ENCODE measurements at regions not wholly inside any gene's neighbourhood (a gene's known extent, or its start where the extent isn't known, plus 50 kb on each side); places are given as distances from the start of the nearest gene placed in this dataset.

GRCh38 chr2:139230881-139231280 is 450.7 kb upstream of the NXPH2 start:
- H3K4me3 ChIP-seq = no peak overlapping the region
- intact Hi-C loops (cut with DNase I) = no loop called here
- H3K36me3 ChIP-seq = no peaks in the 10 kb centered on the region
- no peak for DNase-seq
- no peaks in the 10 kb centered on the region for H3K4me1 ChIP-seq
- no peaks in the 10 kb centered on the region for H3K9me3 ChIP-seq
- H3K27ac ChIP-seq = no peak overlapping the region
- no peaks in the 10 kb centered on the region for H3K27me3 ChIP-seq
- no peak for TF ChIP-seq CTCF (IDR thresholded peaks at IDR 0.05)
- no peak for ATAC-seq

GRCh38 chr2:139228276-139228675 is 448.1 kb upstream of the NXPH2 start:
- DNase-seq (no peak), ATAC-seq (no peak)
- no peaks in the 10 kb centered on the region for H3K4me1 ChIP-seq
- H3K36me3 ChIP-seq = no peaks in the 10 kb centered on the region
- no peak overlapping the region for H3K27ac ChIP-seq
- no peak overlapping the region for H3K4me3 ChIP-seq
- intact Hi-C loops (cut with DNase I) = no loop called here
- no peak for TF ChIP-seq CTCF (IDR thresholded peaks at IDR 0.05)
- no peaks in the 10 kb centered on the region for H3K27me3 ChIP-seq
- no peaks in the 10 kb centered on the region for H3K9me3 ChIP-seq

- H3K4me3 ChIP-seq = no peak overlapping the region
- ATAC-seq (no peak), DNase-seq (no peak)
- no peaks in the 10 kb centered on the region for H3K27me3 ChIP-seq
- no peaks in the 10 kb centered on the region for H3K9me3 ChIP-seq
- H3K27ac ChIP-seq = no peak overlapping the region
- intact Hi-C loops (cut with DNase I) = no loop called here
- H3K4me1 ChIP-seq = no peaks in the 10 kb centered on the region
- TF ChIP-seq CTCF (IDR thresholded peaks at IDR 0.05) = no peak
- no peaks in the 10 kb centered on the region for H3K36me3 ChIP-seq
Measured at GRCh38 chr2:139225961-139226360, 445.8 kb upstream of the NXPH2 start.

GRCh38 chr2:139218181-139218580 is 438.0 kb upstream of the NXPH2 start:
- Histone ChIP-seq H3K4me3 (no peak overlapping the region), H3K36me3 (no peaks in the 10 kb centered on the region), H3K9me3 (no peaks in the 10 kb centered on the region), H3K27me3 (no peaks in the 10 kb centered on the region), H3K27ac (no peak overlapping the region), H3K4me1 (no peaks in the 10 kb centered on the region)
- intact Hi-C loops (cut with DNase I) = no loop called here
- DNase-seq = no peak
- TF ChIP-seq CTCF (IDR thresholded peaks at IDR 0.05) = no peak
- no peak for ATAC-seq

- no peak overlapping the region for H3K4me3 ChIP-seq
- DNase-seq (no peak), ATAC-seq (no peak)
- no peaks in the 10 kb centered on the region for H3K4me1 ChIP-seq
- no peaks in the 10 kb centered on the region for H3K36me3 ChIP-seq
- no peak overlapping the region for H3K27ac ChIP-seq
- H3K9me3 ChIP-seq = no peaks in the 10 kb centered on the region
- intact Hi-C loops (cut with DNase I) = no loop called here
- H3K27me3 ChIP-seq = no peaks in the 10 kb centered on the region
- no peak for TF ChIP-seq CTCF (IDR thresholded peaks at IDR 0.05)
Measured at GRCh38 chr2:139217641-139218040, 437.5 kb upstream of the NXPH2 start.

- Histone ChIP-seq H3K36me3 (no peaks in the 10 kb centered on the region), H3K27me3 (no peaks in the 10 kb centered on the region), H3K27ac (no peak overlapping the region), H3K4me3 (no peak overlapping the region), H3K9me3 (no peaks in the 10 kb centered on the region), H3K4me1 (no peaks in the 10 kb centered on the region)
- no peak for TF ChIP-seq CTCF (IDR thresholded peaks at IDR 0.05)
- ATAC-seq (no peak), DNase-seq (no peak)
- intact Hi-C loops (cut with DNase I) = no loop called here
Measured at GRCh38 chr2:139216435-139216834, 436.2 kb upstream of the NXPH2 start.

All from upper lobe of right lung (tissue), 1 donor.